GM12878 (cell line): ENCODE measurements at regions not wholly inside any gene's neighbourhood (a gene's known extent, or its start where the extent isn't known, plus 50 kb on each side); places are given as distances from the start of the nearest gene placed in this dataset.

ENCODE experiments used
- CEBPB ChIP-seq, 2 experiments: fragments of 150-350 bp in 1 of 2; IDR thresholded peaks; 2 replicates each; pipeline ENCODE4 v1.6.1; 2012 to 2014; ENCODE audit warnings: low read depth in 2 of 2, low read length in 2 of 2, borderline replicate concordance in 1 of 2, inconsistent platforms in 1 of 2
- CTCF ChIP-seq, 3 experiments: IDR thresholded peaks in 2 of 3; conservative IDR thresholded peaks in 1 of 3; 2 replicates each; pipeline ENCODE4 v1.5.1; 2011; ENCODE audit warnings: low read depth in 3 of 3, low read length in 3 of 3, mild to moderate bottlenecking in 3 of 3, control low read depth in 2 of 3, moderate library complexity in 2 of 3, inconsistent platforms in 1 of 3, mixed read lengths in 1 of 3; ENCODE audit not compliant: control insufficient read depth in 2 of 3, insufficient read depth in 1 of 3; ENCODE audit errors: extremely low read depth in 1 of 3
- EZH2 ChIP-seq: IDR thresholded peaks from 2 replicates; pipeline ENCODE4 v1.6.1; 2012; ENCODE audit warnings: low read depth, mild to moderate bottlenecking, control low read depth, inconsistent platforms, low read length, borderline replicate concordance; ENCODE audit not compliant: control insufficient read depth
- HDAC6 ChIP-seq: fragments of 200-600 bp; sonication (generic); IDR thresholded peaks from one replicate; pipeline ENCODE4 v1.8.0; 2017; ENCODE audit warnings: antibody characterized with exemption; ENCODE audit not compliant: unreplicated experiment
- MAX ChIP-seq: IDR thresholded peaks from 2 replicates; pipeline ENCODE4 v1.6.1; 2012; ENCODE audit warnings: low read depth, low read length, improper control_type of control experiment
- POLR2A ChIP-seq: IDR thresholded peaks from 2 replicates; pipeline ENCODE4 v1.6.1; 2011; ENCODE audit warnings: low read depth, mild to moderate bottlenecking, low read length
- RCOR1 ChIP-seq: conservative IDR thresholded peaks from 2 replicates; pipeline ENCODE4 v1.6.1; 2012; ENCODE audit warnings: low read depth, low read length, improper control_type of control experiment
- REST ChIP-seq: IDR thresholded peaks from 2 replicates; pipeline ENCODE4 v1.6.1; 2012; ENCODE audit warnings: mild to moderate bottlenecking, low read depth, low read length
- SMC3 ChIP-seq: IDR thresholded peaks from 2 replicates; pipeline ENCODE4 v1.6.1; 2011; ENCODE audit warnings: low read length, improper control_type of control experiment, borderline replicate concordance
- TARDBP ChIP-seq: IDR thresholded peaks from 2 replicates; pipeline ENCODE4 v1.6.1; 2016; ENCODE audit warnings: borderline replicate concordance

GRCh38 chr10:133013463-133013862, 71.1 kb upstream of the CFAP46 start:
- TF ChIP-seq POLR2A (no peak), SMC3 (no peak), CTCF (IDR thresholded peaks at IDR 0.05 in 2 of 3, conservative IDR thresholded peaks at IDR 0.05 in 1 of 3; ENCODE audit: control insufficient read depth in 2 of 3, extremely low read depth in 1 of 3, insufficient read depth in 1 of 3, low read depth in 3 of 3, low read length in 3 of 3) (no peak), CEBPB (IDR thresholded peaks at IDR 0.05; ENCODE audit: borderline replicate concordance in 1 of 2, low read depth in 2 of 2, low read length in 2 of 2) (no peak), REST (no peak), MAX (no peak), TARDBP (no peak), EZH2 (no peak), RCOR1 (no peak), HDAC6 (no peak)
